B cell (primary cell): ENCODE measurements at regions not wholly inside any gene's neighbourhood (a gene's known extent, or its start where the extent isn't known, plus 50 kb on each side); places are given as distances from the start of the nearest gene placed in this dataset.
"Not testable (repeated sequence)": the region's sequence is repeated elsewhere in the genome, so short reads cannot be mapped to it uniquely, and the experiment has no call there.

ENCODE experiments used
- CTCF ChIP-seq: fragments of 200-600 bp; IDR thresholded peaks from one replicate; pipeline ENCODE4 v1.8.0; 2022; ENCODE audit warnings: antibody characterized with exemption, mild to moderate bottlenecking
- EZH2 ChIP-seq: IDR thresholded peaks from 2 replicates; pipeline ENCODE4 v1.6.1; 2012; ENCODE audit warnings: borderline replicate concordance, low read depth, mild to moderate bottlenecking, moderate library complexity, low read length; ENCODE audit not compliant: insufficient read depth, poor library complexity, severe bottlenecking

- TF ChIP-seq CTCF, EZH2: not testable (repeated sequence)
Measured at GRCh38 chrY:10657120-10657519, 1129.4 kb downstream of the TSPY10 start.
